Fibroblast of lung (primary cell): ENCODE measurements at regions not wholly inside any gene's neighbourhood (a gene's known extent, or its start where the extent isn't known, plus 50 kb on each side); places are given as distances from the start of the nearest gene placed in this dataset.

Source experiments
- CTCF ChIP-seq, 2 donors: IDR thresholded peaks in 1 of 2; conservative IDR thresholded peaks in 1 of 2; 1 replicate in 1 of 2; 2 replicates in 1 of 2; pipeline ENCODE4 v1.5.1; 2011 to 2012; ENCODE audit warnings: low read length in 2 of 2, control low read depth in 1 of 2, inconsistent platforms in 1 of 2, low read depth in 1 of 2, mild to moderate bottlenecking in 1 of 2
- EZH2 ChIP-seq: IDR thresholded peaks from 2 replicates; pipeline ENCODE4 v1.5.1; 2012; ENCODE audit warnings: low read length, control low read depth, mild to moderate bottlenecking; ENCODE audit errors: missing control alignments

GRCh38 chr16:85991856-85992255 is 92.9 kb downstream of the IRF8 start:
- TF ChIP-seq CTCF (conservative IDR thresholded peaks at IDR 0.05 in 1 of 2, IDR thresholded peaks at IDR 0.05 in 1 of 2; ENCODE audit: low read depth in 1 of 2, low read length in 2 of 2) (no peak), EZH2 (no peak)
